Astrocyte (in vitro differentiated cells and primary cell): ENCODE measurements at regions not wholly inside any gene's neighbourhood (a gene's known extent, or its start where the extent isn't known, plus 50 kb on each side); places are given as distances from the start of the nearest gene placed in this dataset.

Experiments used
- DNase-seq: peaks from one replicate; pipeline ENCODE4 v3.0.0-alpha.2; 2010; ENCODE audit warnings: low read depth
- FAIRE-seq: peaks from 2 replicates; lab custom pipeline; 2011; peaks lifted over from hg19 to GRCh38; lab: Jason Lieb, UNC
- H2AFZ ChIP-seq: 2 replicates; pipeline ENCODE4 v1.6.0; 2012; ENCODE audit warnings: low read depth, low read length, inconsistent platforms
- H3K27ac ChIP-seq: 2 replicates; pipeline ENCODE4 v1.5.1; 2011; ENCODE audit warnings: low read depth, low read length, inconsistent platforms
- H3K27me3 ChIP-seq: 2 replicates; pipeline ENCODE4 v1.6.0; 2011; ENCODE audit warnings: low read length, inconsistent platforms; ENCODE audit not compliant: insufficient read depth
- H3K36me3 ChIP-seq: 2 replicates; pipeline ENCODE4 v1.5.1; 2011; ENCODE audit warnings: low read length, inconsistent platforms; ENCODE audit not compliant: insufficient read depth
- H3K4me1 ChIP-seq: 2 replicates; pipeline ENCODE4 v1.5.1; 2011; ENCODE audit warnings: low read length, inconsistent platforms; ENCODE audit not compliant: insufficient read depth
- H3K4me2 ChIP-seq: 2 replicates; pipeline ENCODE4 v1.6.0; 2012; ENCODE audit warnings: low read length, inconsistent platforms
- H3K4me3 ChIP-seq: 2 replicates; pipeline ENCODE4 v1.5.1; 2011; ENCODE audit warnings: low read depth, mild to moderate bottlenecking, low read length, inconsistent platforms; ENCODE audit not compliant: insufficient read depth
- H3K79me2 ChIP-seq: 2 replicates; pipeline ENCODE4 v1.6.0; 2012; ENCODE audit warnings: mild to moderate bottlenecking, low read length, inconsistent platforms; ENCODE audit not compliant: insufficient read depth
- H3K9ac ChIP-seq: 2 replicates; pipeline ENCODE4 v1.6.0; 2012; ENCODE audit warnings: mild to moderate bottlenecking, low read length, inconsistent platforms
- H3K9me3 ChIP-seq: 2 replicates; pipeline ENCODE4 v1.5.1; 2012; ENCODE audit warnings: low read depth, mild to moderate bottlenecking, low read length, inconsistent platforms; ENCODE audit not compliant: insufficient read depth
- H4K20me1 ChIP-seq: 2 replicates; pipeline ENCODE4 v1.6.0; 2012; ENCODE audit warnings: low read length, inconsistent platforms; ENCODE audit not compliant: insufficient read depth
- H3K27ac Mint-ChIP-seq: one replicate; pipeline ENCODE4 v1.8.0; 2021; ENCODE audit warnings: mild to moderate bottlenecking, mixed read lengths; ENCODE audit not compliant: unreplicated experiment
- H3K27me3 Mint-ChIP-seq: one replicate; pipeline ENCODE4 v1.8.0; 2021; ENCODE audit warnings: low read depth, mixed read lengths; ENCODE audit not compliant: unreplicated experiment
- H3K36me3 Mint-ChIP-seq: one replicate; pipeline ENCODE4 v1.8.0; 2021; ENCODE audit warnings: low read depth, mixed read lengths; ENCODE audit not compliant: unreplicated experiment
- H3K4me1 Mint-ChIP-seq: one replicate; pipeline ENCODE4 v1.8.0; 2021; ENCODE audit warnings: low read depth, mixed read lengths; ENCODE audit not compliant: unreplicated experiment
- H3K4me3 Mint-ChIP-seq: one replicate; pipeline ENCODE4 v1.8.0; 2021; ENCODE audit warnings: mild to moderate bottlenecking, moderate library complexity, mixed read lengths; ENCODE audit not compliant: unreplicated experiment
- H3K9me3 Mint-ChIP-seq: one replicate; pipeline ENCODE4 v1.8.0; 2021; ENCODE audit warnings: mild to moderate bottlenecking, mixed read lengths; ENCODE audit not compliant: unreplicated experiment
- EZH2 ChIP-seq: IDR thresholded peaks from 2 replicates; pipeline ENCODE4 v1.6.1; 2012; ENCODE audit warnings: mild to moderate bottlenecking, low read length, inconsistent platforms; ENCODE audit not compliant: insufficient read depth
- TF ChIP-seq, protein P1 (sequence below): IDR thresholded peaks from 2 replicates; pipeline ENCODE4 v1.5.1; 2011; ENCODE audit warnings: low read depth, mild to moderate bottlenecking, inconsistent platforms, low read length, moderate library complexity; ENCODE audit not compliant: insufficient read depth

DNA sequence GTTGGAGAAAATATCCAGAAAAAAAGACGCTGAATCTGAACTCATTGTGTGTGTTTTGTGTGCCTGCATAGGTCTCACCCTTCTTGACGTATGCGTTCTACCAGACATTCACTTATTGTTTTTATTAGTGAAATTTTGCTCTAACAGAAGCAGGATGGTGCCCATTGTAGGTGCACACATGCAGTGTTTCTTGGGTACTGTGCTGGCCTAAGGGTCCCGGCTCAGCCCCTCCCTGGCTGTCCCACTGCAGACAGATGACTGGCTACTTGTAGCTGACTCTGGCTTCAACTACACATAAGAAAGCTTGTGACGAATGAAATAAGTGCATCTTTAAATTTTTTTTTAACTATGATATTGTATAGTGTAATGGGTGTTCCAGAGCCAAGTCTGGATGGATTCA lies 227.0 kb downstream of the CBLN1 start:
- Histone ChIP-seq H3K27me3 (no peaks in the 10 kb centered on the region), H3K36me3 (no peaks in the 10 kb centered on the region), H3K4me1 (no peaks in the 10 kb centered on the region), H3K4me3 (no peak overlapping the region), H3K9me3 (no peaks in the 10 kb centered on the region), H3K9ac (no peak overlapping the region), H3K27ac (no peak overlapping the region), H3K4me2 (no peak overlapping the region), H3K79me2 (no peaks in the 10 kb centered on the region), H4K20me1 (no peaks in the 10 kb centered on the region), H2AFZ (no peak overlapping the region)
- TF ChIP-seq, protein P1, sequence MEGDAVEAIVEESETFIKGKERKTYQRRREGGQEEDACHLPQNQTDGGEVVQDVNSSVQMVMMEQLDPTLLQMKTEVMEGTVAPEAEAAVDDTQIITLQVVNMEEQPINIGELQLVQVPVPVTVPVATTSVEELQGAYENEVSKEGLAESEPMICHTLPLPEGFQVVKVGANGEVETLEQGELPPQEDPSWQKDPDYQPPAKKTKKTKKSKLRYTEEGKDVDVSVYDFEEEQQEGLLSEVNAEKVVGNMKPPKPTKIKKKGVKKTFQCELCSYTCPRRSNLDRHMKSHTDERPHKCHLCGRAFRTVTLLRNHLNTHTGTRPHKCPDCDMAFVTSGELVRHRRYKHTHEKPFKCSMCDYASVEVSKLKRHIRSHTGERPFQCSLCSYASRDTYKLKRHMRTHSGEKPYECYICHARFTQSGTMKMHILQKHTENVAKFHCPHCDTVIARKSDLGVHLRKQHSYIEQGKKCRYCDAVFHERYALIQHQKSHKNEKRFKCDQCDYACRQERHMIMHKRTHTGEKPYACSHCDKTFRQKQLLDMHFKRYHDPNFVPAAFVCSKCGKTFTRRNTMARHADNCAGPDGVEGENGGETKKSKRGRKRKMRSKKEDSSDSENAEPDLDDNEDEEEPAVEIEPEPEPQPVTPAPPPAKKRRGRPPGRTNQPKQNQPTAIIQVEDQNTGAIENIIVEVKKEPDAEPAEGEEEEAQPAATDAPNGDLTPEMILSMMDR: no peak
- TF ChIP-seq EZH2: no peak
- no peak overlapping the region for H3K27ac Mint-ChIP-seq
- FAIRE-seq: no peak
- no peak for DNase-seq
- H3K4me1 Mint-ChIP-seq: no peaks in the 10 kb centered on the region
- H3K27me3 Mint-ChIP-seq: peaks cover 15% of the 10 kb centered on the region
- H3K4me3 Mint-ChIP-seq: no peak overlapping the region
- H3K9me3 Mint-ChIP-seq: no peaks in the 10 kb centered on the region
- H3K36me3 Mint-ChIP-seq: no peaks in the 10 kb centered on the region

DNA sequence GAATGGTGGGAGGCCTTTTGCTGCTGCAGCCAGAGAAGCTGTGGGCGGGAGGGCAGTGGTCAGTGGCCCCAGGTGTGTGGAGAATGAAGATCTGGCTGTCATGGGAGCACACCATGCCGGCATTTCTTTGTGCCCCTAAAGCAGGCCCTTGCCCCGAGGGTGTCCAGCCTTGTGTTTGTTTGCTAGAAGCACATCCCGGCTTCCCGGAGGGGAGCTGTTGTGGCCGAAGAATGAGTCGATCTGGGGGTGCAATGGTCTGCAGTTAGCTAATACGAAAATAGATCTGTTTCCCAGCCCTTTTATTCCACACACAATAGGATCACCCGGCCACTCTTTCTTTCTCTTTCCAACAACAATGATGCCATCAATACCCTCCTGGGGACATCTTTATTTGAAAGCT lies 228.8 kb downstream of the CBLN1 start:
- no peak for FAIRE-seq
- H3K36me3 ChIP-seq: no peaks in the 10 kb centered on the region
- H3K9me3 ChIP-seq: no peaks in the 10 kb centered on the region
- no peak overlapping the region for H3K27ac ChIP-seq
- no peaks in the 10 kb centered on the region for H4K20me1 ChIP-seq
- H3K4me2 ChIP-seq: no peak overlapping the region
- Mint-ChIP-seq H3K4me3 (no peak overlapping the region), H3K36me3 (no peaks in the 10 kb centered on the region), H3K4me1 (peaks cover 4% of the 10 kb centered on the region), H3K27ac (no peak overlapping the region), H3K9me3 (no peaks in the 10 kb centered on the region), H3K27me3 (peaks cover 14% of the 10 kb centered on the region)
- no peak overlapping the region for H3K4me3 ChIP-seq
- no peak for DNase-seq
- TF ChIP-seq, protein P1: no peak
- no peak for TF ChIP-seq EZH2
- peaks cover 7% of the 10 kb centered on the region for H3K4me1 ChIP-seq
- no peak overlapping the region for H3K9ac ChIP-seq
- no peak overlapping the region for H2AFZ ChIP-seq
- H3K27me3 ChIP-seq: no peaks in the 10 kb centered on the region
- H3K79me2 ChIP-seq: no peaks in the 10 kb centered on the region

DNA sequence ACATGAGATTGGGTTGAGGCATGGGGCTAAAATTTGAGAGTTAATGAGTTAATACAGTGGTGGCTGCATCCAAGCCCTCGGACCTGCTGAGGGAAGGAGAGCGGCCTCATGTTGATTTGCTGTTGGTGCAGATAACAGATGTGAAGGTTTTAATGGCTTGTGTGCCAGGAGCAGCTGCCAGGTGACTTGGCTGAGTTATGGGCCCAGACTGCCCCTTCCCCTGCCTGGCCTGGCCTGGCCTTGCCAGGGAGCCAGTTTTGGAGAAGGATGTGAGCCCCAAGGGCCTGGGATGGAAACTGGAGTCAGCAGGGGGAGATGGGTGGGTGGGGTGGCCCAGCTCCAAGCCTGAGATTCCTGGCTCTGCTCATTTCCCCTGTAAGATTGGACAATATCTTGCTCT lies 230.1 kb downstream of the CBLN1 start:
- Histone ChIP-seq H2AFZ (no peak overlapping the region), H3K4me3 (no peak overlapping the region), H3K79me2 (no peaks in the 10 kb centered on the region), H3K9ac (no peak overlapping the region), H4K20me1 (no peaks in the 10 kb centered on the region), H3K27ac (no peak overlapping the region), H3K4me2 (no peak overlapping the region), H3K27me3 (no peaks in the 10 kb centered on the region), H3K9me3 (no peaks in the 10 kb centered on the region), H3K4me1 (peaks cover 7% of the 10 kb centered on the region), H3K36me3 (no peaks in the 10 kb centered on the region)
- DNase-seq (no peak), FAIRE-seq (no peak)
- Mint-ChIP-seq H3K27ac (no peak overlapping the region), H3K36me3 (no peaks in the 10 kb centered on the region), H3K4me1 (peaks cover 4% of the 10 kb centered on the region), H3K9me3 (no peaks in the 10 kb centered on the region), H3K4me3 (no peak overlapping the region), H3K27me3 (peaks cover 12% of the 10 kb centered on the region)
- TF ChIP-seq, protein P1: no peak
- no peak for TF ChIP-seq EZH2
